ENCODE measurements at regions not wholly inside any gene's neighbourhood (a gene's known extent, or its start where the extent isn't known, plus 50 kb on each side); places are given as distances from the start of the nearest gene placed in this dataset.

GRCh38 chr13:87311165-87311564 is 360.0 kb upstream of the SLITRK5 start:
- Histone ChIP-seq H3K9me3 (no peaks in the 10 kb centered on the region), H3K4me1 (ENCODE audit: insufficient read depth) (no peaks in the 10 kb centered on the region), H3K36me3 (no peaks in the 10 kb centered on the region), H3K4me3 (no peak overlapping the region), H3K27ac (no peak overlapping the region), H3K27me3 (no peaks in the 10 kb centered on the region)
- no peak for DNase-seq
- TF ChIP-seq CTCF (IDR thresholded peaks at IDR 0.05) (no peak), EP300 (IDR thresholded peaks at IDR 0.05) (no peak), POLR2A (IDR thresholded peaks at IDR 0.05) (no peak)
- WGBS, 3 donors: 72 to 77% (median 75%) methylated on average over 2 of the region's 2 CpGs
- intact Hi-C loops (cut with DNase I): no loop called here

GRCh38 chr13:87314822-87315221 is 356.3 kb upstream of the SLITRK5 start:
- WGBS, 3 donors: 52 to 67% (median 57%) methylated on average over 1 of the region's 1 CpG
- TF ChIP-seq CTCF (IDR thresholded peaks at IDR 0.05): no peak
- no peak for TF ChIP-seq POLR2A (IDR thresholded peaks at IDR 0.05)
- TF ChIP-seq EP300 (IDR thresholded peaks at IDR 0.05): no peak
- no peak overlapping the region for H3K27ac ChIP-seq
- no peaks in the 10 kb centered on the region for H3K36me3 ChIP-seq
- intact Hi-C loops (cut with DNase I): no loop called here
- H3K4me1 ChIP-seq (ENCODE audit: insufficient read depth): no peaks in the 10 kb centered on the region
- no peak for DNase-seq
- no peak overlapping the region for H3K4me3 ChIP-seq
- H3K9me3 ChIP-seq: no peaks in the 10 kb centered on the region
- no peaks in the 10 kb centered on the region for H3K27me3 ChIP-seq

GRCh38 chr13:87322386-87322785 is 348.8 kb upstream of the SLITRK5 start:
- DNase-seq: no peak
- H3K4me1 ChIP-seq (ENCODE audit: insufficient read depth): no peaks in the 10 kb centered on the region
- H3K27me3 ChIP-seq: peaks cover 4% of the 10 kb centered on the region
- TF ChIP-seq POLR2A (IDR thresholded peaks at IDR 0.05) (no peak), EP300 (IDR thresholded peaks at IDR 0.05) (no peak)
- intact Hi-C loops (cut with DNase I): no loop called here
- H3K9me3 ChIP-seq: no peaks in the 10 kb centered on the region
- WGBS, 3 donors: 63 to 77% (median 67%) methylated on average over 3 of the region's 3 CpGs
- H3K27ac ChIP-seq: no peak overlapping the region
- H3K36me3 ChIP-seq: no peaks in the 10 kb centered on the region
- no peak overlapping the region for H3K4me3 ChIP-seq

GRCh38 chr13:87324558-87324957 is 346.6 kb upstream of the SLITRK5 start:
- 70 to 78% (median 76%) methylated on average over 3 of the region's 3 CpGs for WGBS, 3 donors
- no peaks in the 10 kb centered on the region for H3K4me1 ChIP-seq (ENCODE audit: insufficient read depth)
- H3K36me3 ChIP-seq: no peaks in the 10 kb centered on the region
- no peak for TF ChIP-seq EP300 (IDR thresholded peaks at IDR 0.05)
- no peak for TF ChIP-seq POLR2A (IDR thresholded peaks at IDR 0.05)
- no peak for TF ChIP-seq CTCF (IDR thresholded peaks at IDR 0.05)
- intact Hi-C loops (cut with DNase I): no loop called here
- no peaks in the 10 kb centered on the region for H3K9me3 ChIP-seq
- peaks cover 4% of the 10 kb centered on the region for H3K27me3 ChIP-seq
- DNase-seq: no peak
- H3K27ac ChIP-seq: no peak overlapping the region
- H3K4me3 ChIP-seq: no peak overlapping the region

- Histone ChIP-seq H3K4me1 (ENCODE audit: insufficient read depth) (no peaks in the 10 kb centered on the region), H3K27ac (no peak overlapping the region), H3K36me3 (no peaks in the 10 kb centered on the region), H3K9me3 (no peaks in the 10 kb centered on the region), H3K27me3 (no peaks in the 10 kb centered on the region), H3K4me3 (no peak overlapping the region)
- no peak for TF ChIP-seq POLR2A (IDR thresholded peaks at IDR 0.05)
- no peak for TF ChIP-seq EP300 (IDR thresholded peaks at IDR 0.05)
- TF ChIP-seq CTCF (IDR thresholded peaks at IDR 0.05): no peak
- WGBS, 3 donors: 25 to 37% (median 31%) methylated on average over 3 of the region's 3 CpGs
- no peak for DNase-seq
- intact Hi-C loops (cut with DNase I): no loop called here
These were observed 340.0 kb upstream of the SLITRK5 start for GRCh38 chr13:87331178-87331577.

Measured in ovary (tissue), 7 donors.